ENCODE measurements at regions not wholly inside any gene's neighbourhood (a gene's known extent, or its start where the extent isn't known, plus 50 kb on each side); places are given as distances from the start of the nearest gene placed in this dataset.

DNA sequence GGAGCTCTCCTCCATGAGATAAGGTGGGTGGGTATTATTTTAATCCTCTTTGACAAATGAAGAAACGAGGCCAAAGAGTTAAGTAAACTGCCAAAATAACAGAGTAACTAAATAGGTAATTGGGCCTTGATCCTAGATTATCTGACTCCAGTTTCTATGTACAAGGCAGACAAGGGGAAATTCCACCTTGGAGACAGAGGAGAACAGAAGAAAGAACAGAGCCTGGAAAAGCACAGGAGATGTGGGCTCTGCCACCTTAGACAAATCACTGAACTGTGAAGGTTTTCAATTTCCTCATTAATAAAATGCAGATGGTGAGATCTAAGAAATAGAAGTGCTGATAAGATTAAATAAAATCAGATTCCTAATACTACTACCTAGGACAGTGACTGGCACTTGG, 310.2 kb upstream of the TLE3 start:
- no peak overlapping the region for H3K4me3 ChIP-seq (ENCODE audit: low read depth, low read length)

DNA sequence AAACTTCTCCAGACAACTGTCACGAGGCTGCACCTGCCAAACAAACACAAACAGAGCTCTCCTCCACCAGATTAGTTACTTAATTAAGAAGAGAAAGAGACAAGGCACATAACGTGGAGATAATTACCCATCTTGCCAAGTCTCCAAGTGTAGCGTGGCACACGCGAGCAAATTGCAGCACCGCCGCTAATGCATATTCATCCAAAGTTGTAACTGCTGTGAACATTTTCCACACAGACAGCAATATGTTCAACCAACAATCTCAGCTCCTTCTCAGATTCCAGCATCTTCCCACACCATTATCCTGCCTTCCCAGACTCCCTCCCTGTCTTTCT, 309.6 kb upstream of the TLE3 start:
- no peak overlapping the region for H3K4me3 ChIP-seq (ENCODE audit: low read depth, low read length)

DNA sequence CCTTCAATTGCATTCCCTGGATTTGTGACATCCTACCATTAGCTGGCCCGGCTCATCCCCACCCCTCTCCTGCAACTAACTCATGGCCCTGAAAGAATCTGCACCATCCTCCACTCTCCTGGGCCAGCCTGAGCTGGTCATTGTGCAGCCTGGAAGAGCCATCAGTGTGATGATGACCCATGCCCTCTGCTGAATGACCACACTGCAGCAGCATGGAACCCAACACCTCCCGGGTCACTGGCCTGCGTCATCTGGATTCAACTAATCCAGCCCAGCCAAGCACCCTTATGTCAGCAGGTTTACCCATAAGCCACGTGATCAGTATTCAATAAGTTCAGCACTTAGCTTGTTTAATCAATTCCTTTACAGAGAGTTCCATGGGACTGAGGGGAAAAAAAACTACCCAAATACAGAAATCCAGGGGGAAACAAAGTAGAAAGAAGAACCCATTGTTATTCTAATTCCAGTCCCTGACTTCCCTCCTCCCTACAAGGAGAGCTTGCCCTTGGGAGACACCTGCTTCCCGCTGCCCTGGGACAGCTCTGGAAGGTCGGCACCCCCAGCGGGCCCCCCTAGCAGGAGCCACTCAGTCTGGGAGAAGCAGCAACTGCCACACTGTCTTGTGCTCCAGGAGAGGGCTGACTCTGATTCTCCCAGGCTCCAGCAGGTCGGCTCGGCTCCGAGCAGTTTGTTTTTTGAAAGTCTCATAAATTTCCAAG, 309.1 kb upstream of the TLE3 start:
- H3K4me3 ChIP-seq (ENCODE audit: low read depth, low read length): no peak overlapping the region

DNA sequence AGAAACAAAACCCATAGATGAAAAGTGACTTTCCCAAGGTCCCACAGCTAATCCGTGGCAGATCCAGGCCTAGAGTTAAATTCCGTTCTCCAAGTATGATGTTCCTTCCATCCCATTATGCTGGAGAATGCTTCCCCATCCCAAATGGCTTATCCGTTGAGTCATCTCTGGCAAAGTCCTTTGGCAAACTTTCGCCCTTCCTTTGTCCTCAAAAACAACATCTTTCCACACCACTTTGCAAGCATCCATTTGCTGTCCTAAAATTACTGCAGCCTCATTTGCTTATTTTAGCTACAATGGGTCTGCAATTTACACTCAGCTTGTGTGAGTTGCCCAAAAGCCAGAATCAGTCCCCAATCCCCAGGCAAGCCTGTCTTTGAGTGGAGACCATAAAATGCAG, 304.0 kb upstream of the TLE3 start:
- no peak overlapping the region for H3K4me3 ChIP-seq (ENCODE audit: low read depth, low read length)

DNA sequence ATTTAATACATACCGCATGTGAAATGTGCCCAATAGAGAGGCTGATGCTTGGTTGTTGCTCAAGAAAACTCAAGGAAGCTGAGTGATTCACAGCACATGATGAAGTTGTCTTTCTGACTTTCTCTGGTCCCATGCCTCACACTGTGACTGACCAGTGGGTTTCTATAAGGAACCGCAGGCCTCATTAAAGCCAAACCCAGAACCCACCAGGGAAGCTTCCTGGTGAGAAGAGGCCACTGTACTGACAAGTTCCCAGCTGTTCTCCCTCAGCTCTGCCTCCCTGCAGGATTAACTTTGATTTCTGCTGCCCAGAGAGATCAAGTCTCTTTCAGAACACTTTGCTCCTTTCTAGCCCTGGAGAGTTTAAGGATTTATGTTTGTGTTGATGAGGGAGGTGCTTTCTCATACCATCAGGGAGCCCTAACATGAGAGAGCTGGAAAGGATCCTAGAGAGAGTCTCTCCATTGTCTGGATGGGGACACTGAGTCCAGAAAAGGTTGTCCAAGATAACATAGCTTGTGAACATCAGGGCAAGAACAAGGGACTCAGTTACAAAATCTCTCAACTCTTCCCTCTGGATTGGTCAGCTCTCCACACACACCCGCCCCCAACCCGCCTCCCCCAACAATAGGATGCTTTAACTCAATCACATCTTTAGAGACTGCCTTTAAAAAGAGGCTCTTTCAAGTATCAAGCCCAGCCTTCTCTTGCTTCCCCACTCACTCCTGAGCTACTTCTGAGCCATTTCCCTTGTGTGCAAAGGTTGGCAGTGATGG, 303.2 kb upstream of the TLE3 start:
- H3K4me3 ChIP-seq (ENCODE audit: low read depth, low read length): no peak overlapping the region

DNA sequence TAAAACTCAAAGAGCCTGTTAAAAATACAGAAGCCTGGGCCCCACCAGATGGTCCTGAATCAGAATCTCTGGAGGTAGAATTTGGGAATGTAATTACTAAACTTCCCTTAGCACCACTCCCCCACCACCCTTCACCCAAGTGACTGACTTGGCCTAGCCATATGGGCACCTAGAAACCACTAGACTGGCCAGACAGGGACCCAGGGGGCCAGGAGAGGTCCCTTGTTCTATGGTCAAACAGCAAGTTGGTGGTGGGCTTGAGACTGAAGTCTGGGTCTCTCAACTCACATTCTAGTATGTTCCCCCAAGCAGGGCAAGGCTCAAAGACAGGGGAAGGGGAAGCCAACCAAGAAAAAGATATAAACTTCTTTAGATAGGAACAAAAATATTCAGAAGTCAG, 301.5 kb upstream of the TLE3 start:
- no peak overlapping the region for H3K4me3 ChIP-seq (ENCODE audit: low read depth, low read length)

DNA sequence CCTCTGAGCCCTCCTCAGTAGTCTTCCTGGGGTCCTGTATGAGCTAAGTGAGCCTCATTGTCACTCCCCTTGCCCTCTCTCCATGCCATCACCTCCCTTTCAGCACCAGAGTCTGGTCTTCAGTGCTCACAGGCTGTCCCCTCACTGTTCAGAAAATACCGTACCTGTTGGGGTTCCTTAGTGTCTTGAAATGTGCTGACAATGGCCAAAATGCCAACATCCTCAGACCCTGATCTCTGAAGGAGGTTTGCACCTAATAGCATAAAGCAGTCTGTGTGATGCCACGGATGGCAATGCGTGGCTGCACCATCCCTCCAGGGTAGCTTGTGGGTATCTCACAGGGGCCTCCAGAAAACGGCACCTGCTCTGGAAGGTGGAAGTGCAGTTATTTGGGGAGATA, 301.0 kb upstream of the TLE3 start:
- H3K4me3 ChIP-seq (ENCODE audit: low read depth, low read length): no peak overlapping the region

DNA sequence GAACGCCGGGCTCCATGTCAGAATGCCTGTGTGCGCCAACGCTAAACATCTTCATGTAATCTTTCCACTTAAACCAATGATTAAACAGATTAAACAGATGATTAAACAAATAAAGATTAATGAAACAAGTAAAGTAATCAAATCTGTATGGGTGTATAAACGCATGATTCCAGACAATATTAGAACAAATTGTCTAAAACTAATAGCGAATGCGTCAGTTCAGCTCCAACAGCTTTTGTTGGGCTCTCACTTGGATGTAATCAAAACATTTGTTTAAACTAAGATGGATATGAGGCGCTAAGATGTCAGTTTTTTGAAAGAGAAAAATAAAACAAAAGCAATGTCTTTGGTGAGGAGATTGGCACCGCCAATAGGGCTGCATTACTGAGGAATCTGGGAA, 299.1 kb upstream of the TLE3 start:
- no peak overlapping the region for H3K4me3 ChIP-seq (ENCODE audit: low read depth, low read length)

DNA sequence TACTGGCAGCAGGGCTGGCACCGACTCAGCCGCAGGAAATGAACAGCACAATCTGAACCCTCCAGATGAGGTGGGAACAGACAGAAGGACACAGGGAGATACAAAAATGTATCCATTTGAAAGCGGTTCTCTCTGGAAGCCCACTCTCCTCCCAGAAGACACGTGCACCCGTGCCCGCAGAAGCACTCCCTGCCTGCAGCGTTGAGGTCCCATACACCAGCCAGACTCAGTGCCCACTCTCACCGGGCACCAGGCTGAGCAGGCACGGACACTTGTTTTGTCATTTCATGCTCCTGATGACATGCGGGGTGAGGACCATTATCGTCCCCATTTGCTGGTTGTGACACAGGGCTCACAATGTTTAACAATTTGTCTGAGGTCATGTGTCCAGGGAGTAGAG, 297.4 kb upstream of the TLE3 start:
- H3K4me3 ChIP-seq (ENCODE audit: low read depth, low read length): no peak overlapping the region

DNA sequence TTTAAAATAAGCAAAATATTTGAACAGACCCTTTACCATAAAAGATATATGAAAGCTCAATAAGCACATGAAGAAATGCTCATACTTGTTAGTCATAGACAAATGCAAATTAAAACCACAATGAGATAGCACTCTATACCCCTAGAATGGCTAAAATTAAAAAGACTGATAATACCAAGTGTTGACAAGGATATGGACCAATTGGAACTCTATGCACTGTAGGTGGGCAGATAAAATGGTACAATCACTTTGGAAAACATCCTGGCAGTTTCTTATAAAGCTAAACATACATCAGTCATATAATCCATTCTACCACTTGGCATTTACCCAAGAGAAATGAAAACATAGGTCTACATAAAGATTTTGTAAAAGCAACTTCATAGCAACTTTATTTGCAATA, 293.0 kb upstream of the TLE3 start:
- H3K4me3 ChIP-seq (ENCODE audit: low read depth, low read length): no peak overlapping the region

DNA sequence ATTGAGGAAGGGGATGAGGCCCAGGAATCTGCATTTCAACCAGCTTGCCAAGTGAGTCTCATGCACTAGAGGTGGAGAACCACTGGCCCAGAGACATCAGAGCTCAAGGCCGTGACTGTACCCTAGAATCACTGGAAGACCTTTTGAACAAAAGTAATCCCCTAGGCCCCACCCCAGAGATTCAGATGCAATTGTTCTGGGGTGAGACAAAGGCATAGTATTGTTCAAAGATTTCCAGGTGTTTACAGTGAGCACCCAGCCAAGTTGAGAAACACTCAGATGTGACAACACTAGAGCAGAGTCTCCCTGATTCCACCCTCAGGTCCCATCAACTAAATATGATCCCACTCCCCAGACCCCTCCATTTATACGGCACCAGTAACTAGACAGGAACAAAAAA, 290.3 kb upstream of the TLE3 start:
- H3K4me3 ChIP-seq (ENCODE audit: low read depth, low read length): no peak overlapping the region

DNA sequence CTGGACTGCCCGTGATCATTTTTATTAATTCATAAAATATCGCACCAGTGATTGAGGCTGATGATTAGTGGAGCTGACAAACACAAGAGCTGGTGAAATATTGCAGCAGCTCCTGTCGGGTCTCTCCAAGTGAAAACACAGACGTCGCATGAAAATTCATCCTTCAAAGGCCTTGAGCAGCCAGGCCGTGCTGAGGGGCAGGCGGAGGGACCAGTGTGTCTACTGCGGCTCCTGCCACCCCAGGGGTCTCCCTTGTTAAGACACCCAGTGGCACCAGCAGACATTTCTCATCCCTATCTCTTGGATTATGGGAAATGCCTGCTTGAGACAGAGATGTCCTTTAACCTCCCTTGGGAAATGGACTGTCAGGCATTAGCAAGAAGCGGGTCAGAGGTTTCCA, 289.4 kb upstream of the TLE3 start:
- no peak overlapping the region for H3K4me3 ChIP-seq (ENCODE audit: low read depth, low read length)

DNA sequence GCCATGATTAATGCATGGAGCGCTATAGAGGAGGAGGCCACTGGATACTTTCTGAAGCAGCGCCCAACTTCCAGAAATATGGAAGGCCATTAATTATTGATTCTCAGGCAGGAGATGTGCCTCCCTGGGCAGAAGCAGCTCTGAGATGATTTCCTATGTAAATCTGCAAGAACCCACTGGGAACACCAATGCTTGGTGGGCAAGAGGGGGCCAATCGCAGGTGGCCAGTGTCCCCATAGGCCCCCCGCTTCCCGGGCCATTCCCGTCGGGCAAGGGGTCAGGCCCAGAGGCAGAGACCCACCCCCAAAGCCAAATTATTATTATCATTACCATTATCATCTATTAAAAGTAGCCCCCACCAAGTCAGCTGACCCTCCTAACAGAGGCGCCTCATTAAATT, 288.0 kb upstream of the TLE3 start:
- H3K4me3 ChIP-seq (ENCODE audit: low read depth, low read length): no peak overlapping the region

DNA sequence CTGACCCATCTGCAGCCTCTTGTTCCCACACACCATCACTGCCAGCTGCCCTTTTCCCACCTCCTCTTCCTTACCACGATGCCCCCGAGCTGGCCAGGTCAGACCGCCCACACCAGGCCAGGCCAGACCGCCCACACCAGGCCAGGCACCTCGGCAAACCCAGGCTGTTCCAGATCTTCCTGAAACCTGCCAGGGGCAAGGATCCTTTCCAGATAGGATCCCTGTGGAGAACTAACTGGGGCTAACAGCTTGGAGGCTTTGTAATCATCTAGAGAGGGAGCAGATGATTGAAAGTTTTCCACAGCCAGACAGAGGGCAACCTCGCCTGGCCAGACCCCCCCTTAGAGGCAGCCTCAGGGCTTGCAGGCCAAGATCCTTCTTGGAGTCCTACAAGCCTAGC, 287.3 kb upstream of the TLE3 start:
- H3K4me3 ChIP-seq (ENCODE audit: low read depth, low read length): no peak overlapping the region

DNA sequence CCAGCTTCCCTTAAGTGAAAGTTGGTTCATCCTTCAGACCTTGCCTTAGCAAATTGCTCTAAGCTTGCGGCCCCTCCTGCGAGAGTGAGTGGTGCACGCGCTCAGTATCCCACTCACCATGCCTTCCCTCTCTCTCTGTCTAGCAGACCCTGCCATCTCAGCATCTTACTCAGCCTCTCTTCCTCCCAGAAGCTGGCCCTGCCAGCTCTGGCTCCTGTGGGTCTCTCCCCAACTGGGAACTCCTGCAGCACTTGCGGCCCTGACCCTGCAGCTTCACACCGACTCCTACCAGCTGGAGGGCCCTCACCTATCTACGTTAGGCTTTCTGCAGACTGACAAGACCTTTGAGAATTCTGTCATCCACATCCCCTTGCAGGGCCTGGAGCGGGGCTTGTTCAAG, 286.1 kb upstream of the TLE3 start:
- H3K4me3 ChIP-seq (ENCODE audit: low read depth, low read length): no peak overlapping the region

DNA sequence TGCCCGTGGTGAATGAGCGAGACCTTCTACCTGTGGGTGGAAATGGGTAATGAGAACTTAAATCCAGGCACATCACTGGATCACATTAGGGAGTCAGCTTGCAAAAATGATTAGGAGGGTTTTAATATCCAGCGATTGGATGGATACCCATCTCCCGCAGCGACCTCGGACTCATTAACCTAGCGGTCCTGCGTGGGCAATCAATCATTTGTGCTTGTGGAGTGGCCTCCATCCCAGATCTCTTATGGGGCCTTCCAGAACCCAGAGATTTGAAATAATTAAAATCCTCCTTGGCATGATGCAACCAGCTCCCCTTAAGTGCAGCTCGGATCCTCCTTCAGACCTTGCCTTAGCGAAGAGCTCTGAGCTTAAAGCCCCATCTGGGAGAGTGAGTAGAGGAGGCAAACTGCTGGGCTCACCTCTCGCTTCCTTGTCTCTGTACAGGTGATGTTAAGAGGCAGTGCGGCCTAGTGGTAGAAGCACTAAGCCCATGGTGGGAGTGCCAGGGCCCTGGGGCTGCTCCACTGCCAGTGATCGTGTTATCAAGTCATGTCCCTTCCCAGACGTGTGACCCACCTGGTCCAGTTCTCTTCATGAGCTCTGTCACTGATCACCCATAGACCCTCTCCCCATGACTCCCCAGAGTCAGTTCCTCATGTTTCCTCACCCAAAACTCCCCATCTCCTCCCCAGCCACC, 285.2 kb upstream of the TLE3 start:
- no peak overlapping the region for H3K4me3 ChIP-seq (ENCODE audit: low read depth, low read length)

DNA sequence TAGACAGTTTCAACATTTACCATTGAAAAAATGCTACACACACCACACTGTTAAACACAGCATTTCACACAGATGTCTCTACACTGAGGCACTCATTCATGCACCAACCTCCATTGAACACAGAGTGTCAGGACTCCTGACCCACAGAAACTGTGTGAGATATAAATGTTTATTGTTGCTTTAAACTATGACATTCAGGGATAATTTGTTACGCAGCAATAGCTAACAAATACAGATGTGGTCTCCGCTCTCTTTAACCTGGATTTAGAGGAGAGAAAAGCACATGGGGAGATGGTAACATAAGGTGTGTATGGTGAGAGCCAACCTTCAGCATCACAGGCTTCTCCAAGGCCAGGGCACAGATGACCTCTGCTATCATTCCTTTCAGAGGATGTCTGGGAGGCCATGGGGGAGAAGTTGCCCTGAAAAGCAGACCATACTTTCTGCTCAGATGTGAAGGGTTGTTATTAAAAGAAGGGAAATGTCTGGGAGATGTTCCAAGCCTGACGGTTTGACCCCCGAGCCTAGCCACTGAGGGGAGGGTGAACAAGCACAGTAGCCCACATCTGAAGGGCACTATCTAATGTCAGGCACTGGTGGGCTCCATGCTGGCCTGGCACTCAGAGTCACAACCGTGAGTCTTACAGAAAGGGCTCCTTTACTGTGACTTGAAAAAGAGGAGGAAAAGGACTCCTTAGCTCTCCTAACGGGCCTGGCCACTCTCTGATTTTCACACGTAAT, 284.5 kb upstream of the TLE3 start:
- no peak overlapping the region for H3K4me3 ChIP-seq (ENCODE audit: low read depth, low read length)

DNA sequence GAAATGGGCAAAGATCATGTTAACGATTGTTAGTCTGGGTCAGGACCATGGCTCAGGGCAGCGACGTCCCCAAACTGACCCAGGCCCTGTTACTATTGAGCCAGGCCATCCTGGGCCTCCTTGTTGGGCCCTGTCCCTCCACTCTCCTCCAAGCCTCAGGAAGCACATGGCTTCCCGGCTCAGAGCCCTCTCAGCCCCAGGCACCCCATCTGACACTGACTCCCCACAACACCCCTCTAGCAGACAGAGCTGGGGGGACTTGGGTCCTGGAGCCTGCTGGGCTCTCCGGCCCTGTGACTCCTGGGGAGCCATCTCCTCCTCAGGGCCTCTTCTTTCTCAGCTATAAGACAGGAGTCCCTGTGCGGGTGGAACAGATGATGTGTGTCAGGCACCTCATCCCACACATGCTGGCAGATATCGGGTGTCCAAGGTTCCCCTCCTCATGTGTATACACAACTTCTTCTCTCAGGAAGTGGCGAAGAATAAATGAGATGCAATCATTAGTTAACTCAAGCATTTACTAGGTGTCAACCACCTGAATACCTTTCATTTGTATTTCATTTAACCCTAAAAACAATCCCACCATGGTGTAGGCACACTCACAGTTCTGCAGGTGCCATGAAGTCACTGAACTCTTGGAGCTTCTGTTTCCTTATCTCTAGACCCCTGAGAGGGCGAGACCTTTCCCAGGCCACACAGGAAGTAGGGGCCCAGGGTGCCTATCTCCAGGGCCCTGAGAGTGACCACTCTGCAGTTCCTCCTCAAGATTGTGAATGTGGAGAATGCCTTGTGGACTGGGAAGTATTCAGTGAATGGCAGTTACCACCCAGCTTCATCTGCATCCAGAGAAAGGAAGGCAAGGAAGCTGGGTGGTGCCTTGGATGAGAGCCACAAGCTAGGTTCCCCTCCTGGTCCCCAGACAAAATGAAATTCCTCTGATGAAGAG, 282.5 kb upstream of the TLE3 start:
- no peak overlapping the region for H3K4me3 ChIP-seq (ENCODE audit: low read depth, low read length)

DNA sequence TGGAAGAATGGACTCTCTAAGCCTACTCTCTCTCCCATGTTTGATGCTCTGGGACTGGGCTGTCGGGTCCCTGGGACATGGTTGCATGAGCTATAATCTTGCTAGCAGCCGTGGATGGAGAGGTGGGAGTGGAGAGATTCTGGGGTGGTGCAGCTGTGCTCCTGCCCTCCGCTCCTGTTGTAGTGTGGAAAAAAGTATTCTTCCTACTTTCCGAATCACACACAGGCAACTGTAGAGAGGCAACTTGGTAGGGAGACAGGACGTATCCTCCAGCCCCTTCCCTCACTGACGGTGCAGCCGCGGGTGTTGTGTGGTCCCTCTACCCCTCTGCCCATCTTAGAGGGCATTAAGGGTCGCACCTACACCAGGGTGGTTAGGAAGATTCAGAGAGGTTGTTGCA, 281.4 kb upstream of the TLE3 start:
- no peak overlapping the region for H3K4me3 ChIP-seq (ENCODE audit: low read depth, low read length)

All from iPS-11a (cell line).